ENCODE measurements at regions not wholly inside any gene's neighbourhood (a gene's known extent, or its start where the extent isn't known, plus 50 kb on each side); places are given as distances from the start of the nearest gene placed in this dataset.

DNA sequence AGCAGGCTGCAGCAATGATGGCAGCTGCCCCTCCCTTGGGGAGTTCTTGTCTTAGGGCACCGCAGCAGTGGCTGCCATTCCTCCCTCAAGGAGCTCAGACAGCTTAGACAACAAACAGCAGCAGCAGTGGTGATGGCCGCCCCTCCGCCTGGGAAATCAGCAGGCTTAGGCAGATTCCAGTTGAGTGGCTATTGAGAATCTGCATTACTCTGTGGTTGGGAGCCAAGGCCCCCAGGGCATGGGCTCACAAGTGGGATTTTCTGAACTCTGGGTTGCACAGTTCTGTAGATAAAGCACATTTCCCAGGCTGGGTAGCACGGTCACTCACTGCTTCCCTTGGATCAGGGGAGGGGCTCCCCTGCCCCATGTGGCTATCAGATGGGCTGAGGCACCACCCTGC, 1280.7 kb upstream of the TMPRSS15 start:
- Histone ChIP-seq H3K27ac (ENCODE audit: low read depth, low read length) (no peak overlapping the region), H3K27me3 (ENCODE audit: control insufficient read depth, insufficient read depth, low read length) (no peaks in the 10 kb centered on the region), H3K4me3 (ENCODE audit: low read depth, low read length) (no peak overlapping the region), H3K9me3 (ENCODE audit: control insufficient read depth, insufficient read depth, low read length) (peaks cover 37% of the 10 kb centered on the region)
- DNase-seq (ENCODE audit: low read depth, low spot score): no peak
- ChIA-PET POLR2A (no interaction called here), CTCF (no interaction called here)
- TF ChIP-seq, protein P1, sequence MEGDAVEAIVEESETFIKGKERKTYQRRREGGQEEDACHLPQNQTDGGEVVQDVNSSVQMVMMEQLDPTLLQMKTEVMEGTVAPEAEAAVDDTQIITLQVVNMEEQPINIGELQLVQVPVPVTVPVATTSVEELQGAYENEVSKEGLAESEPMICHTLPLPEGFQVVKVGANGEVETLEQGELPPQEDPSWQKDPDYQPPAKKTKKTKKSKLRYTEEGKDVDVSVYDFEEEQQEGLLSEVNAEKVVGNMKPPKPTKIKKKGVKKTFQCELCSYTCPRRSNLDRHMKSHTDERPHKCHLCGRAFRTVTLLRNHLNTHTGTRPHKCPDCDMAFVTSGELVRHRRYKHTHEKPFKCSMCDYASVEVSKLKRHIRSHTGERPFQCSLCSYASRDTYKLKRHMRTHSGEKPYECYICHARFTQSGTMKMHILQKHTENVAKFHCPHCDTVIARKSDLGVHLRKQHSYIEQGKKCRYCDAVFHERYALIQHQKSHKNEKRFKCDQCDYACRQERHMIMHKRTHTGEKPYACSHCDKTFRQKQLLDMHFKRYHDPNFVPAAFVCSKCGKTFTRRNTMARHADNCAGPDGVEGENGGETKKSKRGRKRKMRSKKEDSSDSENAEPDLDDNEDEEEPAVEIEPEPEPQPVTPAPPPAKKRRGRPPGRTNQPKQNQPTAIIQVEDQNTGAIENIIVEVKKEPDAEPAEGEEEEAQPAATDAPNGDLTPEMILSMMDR (IDR thresholded peaks at IDR 0.05; ENCODE audit: low read depth, low read length): no peak

DNA sequence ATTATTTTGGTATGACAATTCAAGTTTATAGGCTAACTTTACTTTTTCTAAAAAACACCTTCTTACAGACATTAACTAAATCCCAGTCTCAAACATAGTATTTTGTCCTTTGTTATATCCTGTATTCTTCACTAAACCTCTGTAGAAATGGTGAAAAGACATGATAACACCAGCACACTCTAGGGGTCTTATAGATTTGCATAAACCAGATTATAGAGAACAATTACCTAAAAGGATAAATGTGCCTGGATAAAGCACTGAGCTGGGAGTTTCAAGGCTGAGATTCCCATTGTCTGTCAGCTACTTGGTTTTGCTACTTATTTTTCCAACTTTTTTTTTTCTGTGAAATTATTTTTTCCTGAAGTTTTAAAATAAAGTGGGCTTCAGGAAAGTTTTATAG, 1288.6 kb upstream of the TMPRSS15 start:
- no peak overlapping the region for H3K27ac ChIP-seq (ENCODE audit: low read depth, low read length)
- ChIA-PET POLR2A (no interaction called here), CTCF (no interaction called here)
- TF ChIP-seq, protein P1 (IDR thresholded peaks at IDR 0.05; ENCODE audit: low read depth, low read length): no peak
- peaks cover 3% of the 10 kb centered on the region for H3K9me3 ChIP-seq (ENCODE audit: control insufficient read depth, insufficient read depth, low read length)
- H3K4me3 ChIP-seq (ENCODE audit: low read depth, low read length): no peak overlapping the region
- DNase-seq (ENCODE audit: low read depth, low spot score): no peak
- no peaks in the 10 kb centered on the region for H3K27me3 ChIP-seq (ENCODE audit: control insufficient read depth, insufficient read depth, low read length)

DNA sequence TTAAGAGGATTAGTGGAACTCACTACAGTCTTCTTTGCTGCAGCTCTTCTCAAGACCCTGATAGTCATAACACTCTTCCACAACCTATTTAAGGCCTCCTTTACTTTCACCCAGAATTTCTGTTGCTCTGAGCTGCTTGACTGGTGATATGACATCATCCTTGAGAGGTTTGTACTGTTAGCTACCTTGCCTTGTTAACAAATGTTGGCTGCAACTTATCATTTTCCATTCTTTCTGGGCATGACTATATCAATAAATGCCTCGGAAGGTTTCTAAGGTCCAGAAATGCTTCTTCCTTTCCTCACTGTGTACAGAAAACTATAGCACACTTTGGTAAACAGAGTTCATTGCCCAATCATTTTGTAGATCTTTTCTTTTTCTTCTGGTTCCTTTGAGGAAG, 1292.2 kb upstream of the TMPRSS15 start:
- CTCF ChIA-PET: no interaction called here
- H3K9me3 ChIP-seq (ENCODE audit: control insufficient read depth, insufficient read depth, low read length): no peaks in the 10 kb centered on the region
- no peaks in the 10 kb centered on the region for H3K27me3 ChIP-seq (ENCODE audit: control insufficient read depth, insufficient read depth, low read length)
- POLR2A ChIA-PET: no interaction called here
- no peak overlapping the region for H3K4me3 ChIP-seq (ENCODE audit: low read depth, low read length)
- TF ChIP-seq, protein P1 (IDR thresholded peaks at IDR 0.05; ENCODE audit: low read depth, low read length): no peak
- no peak overlapping the region for H3K27ac ChIP-seq (ENCODE audit: low read depth, low read length)
- DNase-seq (ENCODE audit: low read depth, low spot score): no peak

DNA sequence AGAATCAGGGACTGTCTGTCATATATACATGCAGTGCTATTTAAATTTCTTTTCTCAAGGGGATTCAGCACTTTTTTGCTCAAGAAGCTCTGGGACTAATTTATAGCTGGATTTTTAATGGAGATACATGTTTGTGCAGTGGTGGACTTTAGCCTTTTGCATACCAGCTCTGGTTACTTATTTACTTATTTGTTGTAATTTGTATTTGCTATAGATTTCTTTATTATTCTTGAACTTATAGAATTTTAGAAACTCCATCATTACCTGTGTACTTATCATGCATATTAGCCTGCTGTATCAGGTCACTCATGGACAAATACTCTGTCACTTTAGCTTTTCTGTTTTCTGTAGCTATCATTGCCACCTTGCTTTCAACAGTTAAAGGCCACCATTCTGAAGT, 1296.9 kb upstream of the TMPRSS15 start:
- ChIA-PET POLR2A (no interaction called here), CTCF (no interaction called here)
- TF ChIP-seq, protein P1 (IDR thresholded peaks at IDR 0.05; ENCODE audit: low read depth, low read length): no peak
- Histone ChIP-seq H3K4me3 (ENCODE audit: low read depth, low read length) (no peak overlapping the region), H3K27ac (ENCODE audit: low read depth, low read length) (no peak overlapping the region), H3K9me3 (ENCODE audit: control insufficient read depth, insufficient read depth, low read length) (peaks cover 7% of the 10 kb centered on the region), H3K27me3 (ENCODE audit: control insufficient read depth, insufficient read depth, low read length) (no peaks in the 10 kb centered on the region)
- DNase-seq (ENCODE audit: low read depth, low spot score): no peak

DNA sequence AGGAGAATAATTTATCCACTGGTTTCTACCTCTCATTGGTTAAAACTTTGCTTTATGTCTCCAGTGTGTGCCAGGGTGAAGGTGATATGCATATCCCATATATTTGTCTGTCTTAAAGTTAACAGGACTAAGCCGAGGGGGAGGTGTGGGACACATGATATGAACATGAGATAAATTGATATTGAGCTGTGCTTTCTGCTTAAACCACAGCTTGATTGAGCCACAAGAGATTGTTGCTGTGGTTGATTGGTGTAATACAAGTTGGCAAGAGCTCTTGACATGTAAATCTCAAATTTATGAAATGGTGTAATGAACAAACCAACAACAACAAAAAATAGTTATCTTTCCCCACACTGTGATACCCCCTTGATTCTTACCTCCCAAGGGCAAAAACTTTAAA, 1295.5 kb upstream of the NCAM2 start:
- H3K27ac ChIP-seq (ENCODE audit: low read depth, low read length): no peak overlapping the region
- CTCF ChIA-PET: no interaction called here
- H3K4me3 ChIP-seq (ENCODE audit: low read depth, low read length): no peak overlapping the region
- no peaks in the 10 kb centered on the region for H3K27me3 ChIP-seq (ENCODE audit: control insufficient read depth, insufficient read depth, low read length)
- H3K9me3 ChIP-seq (ENCODE audit: control insufficient read depth, insufficient read depth, low read length): peaks cover 15% of the 10 kb centered on the region
- POLR2A ChIA-PET: no interaction called here
- TF ChIP-seq, protein P1 (IDR thresholded peaks at IDR 0.05; ENCODE audit: low read depth, low read length): no peak
- no peak for DNase-seq (ENCODE audit: low read depth, low spot score)

All from AG04450 (cell line).